ENCODE measurements at regions not wholly inside any gene's neighbourhood (a gene's known extent, or its start where the extent isn't known, plus 50 kb on each side); places are given as distances from the start of the nearest gene placed in this dataset.

DNA sequence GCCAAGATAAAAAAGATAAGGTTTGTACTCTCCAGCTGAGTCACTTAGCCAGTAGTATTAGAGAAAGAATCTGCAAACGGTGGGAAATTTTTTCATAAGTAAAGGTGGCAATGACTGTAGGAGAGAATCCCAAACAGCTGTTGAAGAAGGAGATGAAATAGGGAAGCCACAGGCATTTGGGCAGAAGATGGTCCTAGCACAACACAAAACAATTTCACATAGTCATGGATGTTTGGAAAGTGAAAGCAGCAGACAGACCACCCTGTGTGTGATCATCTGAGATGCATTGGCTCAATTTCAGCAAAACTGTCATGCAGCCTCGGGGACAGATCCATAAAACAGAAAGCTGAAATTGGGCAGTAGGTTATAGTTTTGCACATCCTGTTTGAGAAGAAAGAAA, 2832.4 kb downstream of the PCDH9 start:
- Histone ChIP-seq H3K79me1 (ENCODE audit: insufficient read depth, low read depth, low read length, poor library complexity, severe bottlenecking) (no peaks in the 10 kb centered on the region), H2BK5ac (ENCODE audit: insufficient read length, low read length) (no peak overlapping the region), H3K79me2 (ENCODE audit: insufficient read depth, low read length) (no peaks in the 10 kb centered on the region), H3K9ac (ENCODE audit: extremely low read depth, insufficient read length, low read length) (no peak overlapping the region), H4K91ac (ENCODE audit: insufficient read length, low read depth, low read length) (no peak overlapping the region), H3K14ac (ENCODE audit: insufficient read depth, low read length) (no peak overlapping the region), H3K27me3 (ENCODE audit: insufficient read depth, low read length) (no peaks in the 10 kb centered on the region), H2AFZ (ENCODE audit: low read length) (no peak overlapping the region), H3K4me1 (ENCODE audit: insufficient read depth, low read length) (no peaks in the 10 kb centered on the region), H3K9me3 (ENCODE audit: control insufficient read depth, low read depth, low read length) (no peaks in the 10 kb centered on the region), H2BK20ac (ENCODE audit: low read depth, low read length, poor library complexity, severe bottlenecking) (no peak overlapping the region), H3K56ac (ENCODE audit: insufficient read length, low read depth, low read length) (no peak overlapping the region), H4K20me1 (ENCODE audit: control insufficient read depth, insufficient read depth, insufficient read length) (no peaks in the 10 kb centered on the region), H3K27ac (ENCODE audit: insufficient read length, low read depth, low read length) (no peak overlapping the region), H4K5ac (ENCODE audit: insufficient read length, low read depth, low read length) (no peak overlapping the region), H3K18ac (ENCODE audit: insufficient read length, low read depth, low read length) (no peak overlapping the region), H3K4me2 (ENCODE audit: insufficient read depth, insufficient read length, low read length) (no peak overlapping the region), H2BK15ac (ENCODE audit: low read depth, low read length) (no peak overlapping the region), H2BK120ac (ENCODE audit: low read depth, low read length, poor library complexity, severe bottlenecking) (no peak overlapping the region), H3T11ph (ENCODE audit: low read length) (no peak overlapping the region), H2BK12ac (ENCODE audit: insufficient read length, low read depth, low read length) (no peak overlapping the region), H2AK5ac (ENCODE audit: insufficient read length, low read length) (no peak overlapping the region), H3K4ac (ENCODE audit: low read depth, low read length) (no peak overlapping the region), H3K23ac (ENCODE audit: insufficient read length, low read depth, low read length) (no peak overlapping the region), H4K8ac (replicated peaks; ENCODE audit: insufficient read length, low read depth, low read length) (no peak overlapping the region), H3K23me2 (ENCODE audit: insufficient read length, low read depth, low read length, poor library complexity, severe bottlenecking) (no peaks in the 10 kb centered on the region)
- TF ChIP-seq, protein P1, sequence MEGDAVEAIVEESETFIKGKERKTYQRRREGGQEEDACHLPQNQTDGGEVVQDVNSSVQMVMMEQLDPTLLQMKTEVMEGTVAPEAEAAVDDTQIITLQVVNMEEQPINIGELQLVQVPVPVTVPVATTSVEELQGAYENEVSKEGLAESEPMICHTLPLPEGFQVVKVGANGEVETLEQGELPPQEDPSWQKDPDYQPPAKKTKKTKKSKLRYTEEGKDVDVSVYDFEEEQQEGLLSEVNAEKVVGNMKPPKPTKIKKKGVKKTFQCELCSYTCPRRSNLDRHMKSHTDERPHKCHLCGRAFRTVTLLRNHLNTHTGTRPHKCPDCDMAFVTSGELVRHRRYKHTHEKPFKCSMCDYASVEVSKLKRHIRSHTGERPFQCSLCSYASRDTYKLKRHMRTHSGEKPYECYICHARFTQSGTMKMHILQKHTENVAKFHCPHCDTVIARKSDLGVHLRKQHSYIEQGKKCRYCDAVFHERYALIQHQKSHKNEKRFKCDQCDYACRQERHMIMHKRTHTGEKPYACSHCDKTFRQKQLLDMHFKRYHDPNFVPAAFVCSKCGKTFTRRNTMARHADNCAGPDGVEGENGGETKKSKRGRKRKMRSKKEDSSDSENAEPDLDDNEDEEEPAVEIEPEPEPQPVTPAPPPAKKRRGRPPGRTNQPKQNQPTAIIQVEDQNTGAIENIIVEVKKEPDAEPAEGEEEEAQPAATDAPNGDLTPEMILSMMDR (conservative IDR thresholded peaks at IDR 0.05): no peak
- DNase-seq: no peak
- no peaks in the 10 kb centered on the region for H3K27me3 Mint-ChIP-seq (ENCODE audit: low read depth)
- whole genome bisulfite sequencing (ENCODE audit: extremely low coverage, insufficient read length, low lambda C conversion rate): no CpG with 5 or more reads among the region's 2 CpGs
- no peaks in the 10 kb centered on the region for H3K9me3 Mint-ChIP-seq
- no peak overlapping the region for H3K27ac Mint-ChIP-seq
- no peaks in the 10 kb centered on the region for H3K4me1 Mint-ChIP-seq
- no peak overlapping the region for H3K4me3 Mint-ChIP-seq
- no peaks in the 10 kb centered on the region for H3K36me3 Mint-ChIP-seq (ENCODE audit: insufficient read depth in 1 of 3, low read depth in 3 of 3)
